ENCODE measurements at regions not wholly inside any gene's neighbourhood (a gene's known extent, or its start where the extent isn't known, plus 50 kb on each side); places are given as distances from the start of the nearest gene placed in this dataset.

DNA sequence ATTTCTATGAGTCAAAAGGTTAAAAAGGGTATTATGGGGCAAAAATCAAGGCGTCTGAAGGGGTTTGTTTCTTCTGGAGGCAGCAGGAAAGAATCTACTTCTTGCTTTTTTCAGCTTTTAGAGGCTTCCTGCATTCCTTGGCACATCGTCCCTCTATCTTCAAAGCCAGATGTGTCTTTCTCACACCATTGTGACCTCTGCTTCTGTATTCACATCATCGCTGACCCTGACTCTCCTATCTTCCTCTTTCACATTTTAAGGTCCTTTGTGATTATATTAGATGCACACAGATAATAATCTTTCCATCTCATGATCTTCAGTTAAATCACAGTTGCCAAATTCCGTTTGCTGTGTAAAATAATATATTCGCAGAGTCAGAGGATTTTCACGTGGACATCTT lies 112.7 kb downstream of the PPP4R3C start:
- ChIA-PET CTCF (no interaction called here), RAD21 (ENCODE audit: unreplicated experiment) (no interaction called here), SMC1A (ENCODE audit: uncharacterized antibody, unreplicated experiment) (no interaction called here), POLR2A (no interaction called here)
- no peak overlapping the region for H3K27ac ChIP-seq (ENCODE audit: control insufficient read depth, insufficient read depth)
- no peak overlapping the region for H3K4me3 ChIP-seq
- no peaks in the 10 kb centered on the region for H3K4me1 ChIP-seq (ENCODE audit: control insufficient read depth, insufficient read depth, low read length)
- H4K20me1 ChIP-seq (ENCODE audit: control insufficient read depth, insufficient read depth): no peaks in the 10 kb centered on the region
- WGBS (ENCODE audit: insufficient coverage, insufficient replicate concordance, low lambda C conversion rate, missing lambda C conversion rate): 27% methylated on average over 6 of the region's 6 CpGs
- H3K36me3 ChIP-seq (ENCODE audit: control insufficient read depth in 2 of 2, insufficient read depth in 2 of 2, low read length in 1 of 2): no peaks in the 10 kb centered on the region
- no peaks in the 10 kb centered on the region for H3K9me3 ChIP-seq (replicated peaks; ENCODE audit: control insufficient read depth, insufficient read depth, low read length)
- no peak overlapping the region for H2AFZ ChIP-seq (ENCODE audit: control insufficient read depth, low read depth, low read length)
- no TSS peak for BruUV-seq (replicated peaks)
- TF ChIP-seq IRF4 (IDR thresholded peaks at IDR 0.05; ENCODE audit: low read depth, low read length) (no peak), GABPA (IDR thresholded peaks at IDR 0.05; ENCODE audit: low read depth) (no peak), DPF2 (IDR thresholded peaks at IDR 0.05) (no peak), TBL1XR1 (IDR thresholded peaks at IDR 0.05; ENCODE audit: low read depth, low read length) (no peak), RUNX3 (IDR thresholded peaks at IDR 0.05; ENCODE audit: low read length) (no peak), PAX8 (IDR thresholded peaks at IDR 0.05) (no peak), TCF12 (IDR thresholded peaks at IDR 0.05; ENCODE audit: low read depth, low read length) (no peak), RELA (IDR thresholded peaks at IDR 0.05; ENCODE audit: borderline replicate concordance, partially characterized antibody) (no peak), NR2C1 (IDR thresholded peaks at IDR 0.05) (no peak), CBFB (IDR thresholded peaks at IDR 0.05; ENCODE audit: low read depth) (no peak), CEBPB (IDR thresholded peaks at IDR 0.05; ENCODE audit: borderline replicate concordance in 1 of 2, low read depth in 2 of 2, low read length in 2 of 2) (no peak), POLR2AphosphoS2 (IDR thresholded peaks at IDR 0.05; ENCODE audit: low read depth, low read length) (no peak), ZZZ3 (IDR thresholded peaks at IDR 0.05; ENCODE audit: control insufficient read depth, insufficient read length, low read depth) (no peak)
- TF ChIP-seq, protein P1, sequence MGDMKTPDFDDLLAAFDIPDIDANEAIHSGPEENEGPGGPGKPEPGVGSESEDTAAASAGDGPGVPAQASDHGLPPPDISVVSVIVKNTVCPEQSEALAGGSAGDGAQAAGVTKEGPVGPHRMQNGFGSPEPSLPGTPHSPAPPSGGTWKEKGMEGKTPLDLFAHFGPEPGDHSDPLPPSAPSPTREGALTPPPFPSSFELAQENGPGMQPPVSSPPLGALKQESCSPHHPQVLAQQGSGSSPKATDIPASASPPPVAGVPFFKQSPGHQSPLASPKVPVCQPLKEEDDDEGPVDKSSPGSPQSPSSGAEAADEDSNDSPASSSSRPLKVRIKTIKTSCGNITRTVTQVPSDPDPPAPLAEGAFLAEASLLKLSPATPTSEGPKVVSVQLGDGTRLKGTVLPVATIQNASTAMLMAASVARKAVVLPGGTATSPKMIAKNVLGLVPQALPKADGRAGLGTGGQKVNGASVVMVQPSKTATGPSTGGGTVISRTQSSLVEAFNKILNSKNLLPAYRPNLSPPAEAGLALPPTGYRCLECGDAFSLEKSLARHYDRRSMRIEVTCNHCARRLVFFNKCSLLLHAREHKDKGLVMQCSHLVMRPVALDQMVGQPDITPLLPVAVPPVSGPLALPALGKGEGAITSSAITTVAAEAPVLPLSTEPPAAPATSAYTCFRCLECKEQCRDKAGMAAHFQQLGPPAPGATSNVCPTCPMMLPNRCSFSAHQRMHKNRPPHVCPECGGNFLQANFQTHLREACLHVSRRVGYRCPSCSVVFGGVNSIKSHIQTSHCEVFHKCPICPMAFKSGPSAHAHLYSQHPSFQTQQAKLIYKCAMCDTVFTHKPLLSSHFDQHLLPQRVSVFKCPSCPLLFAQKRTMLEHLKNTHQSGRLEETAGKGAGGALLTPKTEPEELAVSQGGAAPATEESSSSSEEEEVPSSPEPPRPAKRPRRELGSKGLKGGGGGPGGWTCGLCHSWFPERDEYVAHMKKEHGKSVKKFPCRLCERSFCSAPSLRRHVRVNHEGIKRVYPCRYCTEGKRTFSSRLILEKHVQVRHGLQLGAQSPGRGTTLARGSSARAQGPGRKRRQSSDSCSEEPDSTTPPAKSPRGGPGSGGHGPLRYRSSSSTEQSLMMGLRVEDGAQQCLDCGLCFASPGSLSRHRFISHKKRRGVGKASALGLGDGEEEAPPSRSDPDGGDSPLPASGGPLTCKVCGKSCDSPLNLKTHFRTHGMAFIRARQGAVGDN (IDR thresholded peaks at IDR 0.05): no peak
- TF ChIP-seq, protein P2, sequence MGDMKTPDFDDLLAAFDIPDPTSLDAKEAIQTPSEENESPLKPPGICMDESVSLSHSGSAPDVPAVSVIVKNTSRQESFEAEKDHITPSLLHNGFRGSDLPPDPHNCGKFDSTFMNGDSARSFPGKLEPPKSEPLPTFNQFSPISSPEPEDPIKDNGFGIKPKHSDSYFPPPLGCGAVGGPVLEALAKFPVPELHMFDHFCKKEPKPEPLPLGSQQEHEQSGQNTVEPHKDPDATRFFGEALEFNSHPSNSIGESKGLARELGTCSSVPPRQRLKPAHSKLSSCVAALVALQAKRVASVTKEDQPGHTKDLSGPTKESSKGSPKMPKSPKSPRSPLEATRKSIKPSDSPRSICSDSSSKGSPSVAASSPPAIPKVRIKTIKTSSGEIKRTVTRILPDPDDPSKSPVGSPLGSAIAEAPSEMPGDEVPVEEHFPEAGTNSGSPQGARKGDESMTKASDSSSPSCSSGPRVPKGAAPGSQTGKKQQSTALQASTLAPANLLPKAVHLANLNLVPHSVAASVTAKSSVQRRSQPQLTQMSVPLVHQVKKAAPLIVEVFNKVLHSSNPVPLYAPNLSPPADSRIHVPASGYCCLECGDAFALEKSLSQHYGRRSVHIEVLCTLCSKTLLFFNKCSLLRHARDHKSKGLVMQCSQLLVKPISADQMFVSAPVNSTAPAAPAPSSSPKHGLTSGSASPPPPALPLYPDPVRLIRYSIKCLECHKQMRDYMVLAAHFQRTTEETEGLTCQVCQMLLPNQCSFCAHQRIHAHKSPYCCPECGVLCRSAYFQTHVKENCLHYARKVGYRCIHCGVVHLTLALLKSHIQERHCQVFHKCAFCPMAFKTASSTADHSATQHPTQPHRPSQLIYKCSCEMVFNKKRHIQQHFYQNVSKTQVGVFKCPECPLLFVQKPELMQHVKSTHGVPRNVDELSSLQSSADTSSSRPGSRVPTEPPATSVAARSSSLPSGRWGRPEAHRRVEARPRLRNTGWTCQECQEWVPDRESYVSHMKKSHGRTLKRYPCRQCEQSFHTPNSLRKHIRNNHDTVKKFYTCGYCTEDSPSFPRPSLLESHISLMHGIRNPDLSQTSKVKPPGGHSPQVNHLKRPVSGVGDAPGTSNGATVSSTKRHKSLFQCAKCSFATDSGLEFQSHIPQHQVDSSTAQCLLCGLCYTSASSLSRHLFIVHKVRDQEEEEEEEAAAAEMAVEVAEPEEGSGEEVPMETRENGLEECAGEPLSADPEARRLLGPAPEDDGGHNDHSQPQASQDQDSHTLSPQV (IDR thresholded peaks at IDR 0.05): no peak
- no peak overlapping the region for H3K9ac ChIP-seq (ENCODE audit: control insufficient read depth, insufficient read depth, low read length)
- ATAC-seq: no peak
- H3K27me3 ChIP-seq (replicated peaks in 1 of 2; ENCODE audit: control insufficient read depth in 2 of 2, insufficient read depth in 2 of 2, low read length in 1 of 2): no peaks in the 10 kb centered on the region
- DNase-seq (ENCODE audit: low read depth, low spot score): no peak
- in situ Hi-C loops (cut with MboI): no loop called here
- intact Hi-C loops (cut with micrococcal nuclease; ENCODE audit: unreplicated experiment): no loop called here
- no peak overlapping the region for H3K4me2 ChIP-seq (ENCODE audit: control insufficient read depth, insufficient read depth)
- FAIRE-seq: no peak
- no peaks in the 10 kb centered on the region for H3K79me2 ChIP-seq (ENCODE audit: control insufficient read depth, insufficient read depth, low read length)

Data from GM12878 (cell line).